CD14-positive monocyte (primary cell): ENCODE measurements at regions not wholly inside any gene's neighbourhood (a gene's known extent, or its start where the extent isn't known, plus 50 kb on each side); places are given as distances from the start of the nearest gene placed in this dataset.
"Not testable (repeated sequence)": the region's sequence is repeated elsewhere in the genome, so short reads cannot be mapped to it uniquely, and the experiment has no call there.

Experiments used
- DNase-seq, 3 donors: peaks; one replicate each; pipeline ENCODE4 v3.0.0-alpha.2; 2011 to 2022
- H2AFZ ChIP-seq: 2 replicates; pipeline ENCODE4 v1.6.0; 2012; ENCODE audit warnings: mild to moderate bottlenecking, low read depth, low read length, inconsistent platforms; ENCODE audit not compliant: insufficient read depth, poor library complexity, severe bottlenecking
- H3K27ac ChIP-seq, 2 donors: 1 replicate in 1 of 2; 2 replicates in 1 of 2; pipeline ENCODE4 v1.5.1; 2012 to 2013; ENCODE audit warnings: low read length in 2 of 2, control low read depth in 1 of 2, inconsistent platforms in 1 of 2, low read depth in 1 of 2, mild to moderate bottlenecking in 1 of 2
- H3K27me3 ChIP-seq, 2 donors: one replicate each; pipeline versions ENCODE4 v1.6.0 to v1.6.1; 2011 to 2013; ENCODE audit warnings: low read length in 2 of 2; ENCODE audit not compliant: control insufficient read depth in 2 of 2, insufficient read depth in 2 of 2
- H3K36me3 ChIP-seq, 2 donors: replicated peaks in 1 of 2; 1 replicate in 1 of 2; 2 replicates in 1 of 2; pipeline versions ENCODE4 v1.5.1 to v1.6.1; 2012 to 2013; ENCODE audit warnings: low read length in 2 of 2, control low read depth in 1 of 2, inconsistent platforms in 1 of 2, mild to moderate bottlenecking in 1 of 2; ENCODE audit not compliant: insufficient read depth in 2 of 2, control insufficient read depth in 1 of 2
- H3K4me1 ChIP-seq, 2 donors: 1 replicate in 1 of 2; 2 replicates in 1 of 2; pipeline versions ENCODE4 v1.5.1 to v1.6.1; 2012 to 2013; ENCODE audit warnings: low read length in 2 of 2, control low read depth in 1 of 2, inconsistent platforms in 1 of 2, mild to moderate bottlenecking in 1 of 2, moderate library complexity in 1 of 2; ENCODE audit not compliant: insufficient read depth in 2 of 2, control insufficient read depth in 1 of 2
- H3K4me2 ChIP-seq: replicated peaks from 2 replicates; pipeline ENCODE3; 2012; ENCODE audit warnings: low read length, moderate library complexity, mild to moderate bottlenecking; ENCODE audit not compliant: poor library complexity, severe bottlenecking; ENCODE audit errors: extremely low read depth
- H3K4me3 ChIP-seq, 3 experiments: fragments of 200-600 bp in 1 of 3; sonication (generic) in 1 of 3; replicated peaks in 1 of 3; 1 replicate in 2 of 3; 2 replicates in 1 of 3; pipeline ENCODE4 v1.5.1; 2011 to 2013; ENCODE audit warnings: low read length in 3 of 3, mild to moderate bottlenecking in 3 of 3, control low read depth in 2 of 3, low read depth in 2 of 3, inconsistent platforms in 1 of 3, moderate library complexity in 1 of 3
- H3K79me2 ChIP-seq: 2 replicates; pipeline ENCODE4 v1.6.0; 2012; ENCODE audit warnings: mild to moderate bottlenecking, control low read depth, inconsistent platforms, low read length, moderate library complexity; ENCODE audit not compliant: insufficient read depth
- H3K9ac ChIP-seq: 2 replicates; pipeline ENCODE4 v1.6.0; 2017; ENCODE audit warnings: low read length, mild to moderate bottlenecking; ENCODE audit not compliant: insufficient read depth, poor library complexity, severe bottlenecking
- H3K9me3 ChIP-seq, 2 donors: replicated peaks in 1 of 2; 1 replicate in 1 of 2; 2 replicates in 1 of 2; pipeline versions ENCODE4 v1.5.1 to v1.6.1; 2012 to 2013; ENCODE audit warnings: low read length in 2 of 2, control low read depth in 1 of 2; ENCODE audit not compliant: control insufficient read depth in 1 of 2, insufficient read depth in 1 of 2
- H4K20me1 ChIP-seq: 2 replicates; pipeline ENCODE4 v1.6.0; 2012; ENCODE audit warnings: mild to moderate bottlenecking, low read length, control low read depth, moderate library complexity; ENCODE audit not compliant: insufficient read depth
- H3K27ac Mint-ChIP-seq, 7 donors: one replicate each; pipeline ENCODE4 v1.8.0; 2020; ENCODE audit warnings: mild to moderate bottlenecking in 7 of 7, mixed read lengths in 7 of 7, moderate library complexity in 6 of 7, inconsistent platforms in 2 of 7
- H3K27me3 Mint-ChIP-seq, 3 donors: one replicate each; pipeline ENCODE4 v1.8.0; 2021 to 2022; ENCODE audit warnings: low read depth in 3 of 3, mild to moderate bottlenecking in 3 of 3, mixed read lengths in 3 of 3, moderate library complexity in 3 of 3, inconsistent platforms in 1 of 3
- H3K36me3 Mint-ChIP-seq, 2 donors: one replicate each; pipeline ENCODE4 v1.8.0; 2020; ENCODE audit warnings: mixed read lengths in 2 of 2, inconsistent platforms in 1 of 2, mild to moderate bottlenecking in 1 of 2
- H3K4me1 Mint-ChIP-seq: one replicate; pipeline ENCODE4 v1.8.0; 2020; ENCODE audit warnings: mild to moderate bottlenecking, mixed read lengths
- H3K4me3 Mint-ChIP-seq, 2 donors: one replicate each; pipeline ENCODE4 v1.8.0; 2020; ENCODE audit warnings: mild to moderate bottlenecking in 2 of 2, mixed read lengths in 2 of 2, moderate library complexity in 1 of 2
- H3K9me3 Mint-ChIP-seq, 7 donors: one replicate each; pipeline ENCODE4 v1.8.0; 2020 to 2022; ENCODE audit warnings: mixed read lengths in 7 of 7, mild to moderate bottlenecking in 6 of 7, moderate library complexity in 6 of 7, inconsistent platforms in 2 of 7
- CTCF ChIP-seq: fragments of 200-600 bp; IDR thresholded peaks from one replicate; pipeline ENCODE4 v1.8.0; 2022; ENCODE audit warnings: antibody characterized with exemption, mild to moderate bottlenecking
- WGBS: methylation state at CpG from one replicate; pipeline ENCODE4 v1.1.5; 2013; ENCODE audit warnings: missing lambda C conversion rate; ENCODE audit not compliant: insufficient coverage; 5-methylcytosine and 5-hydroxymethylcytosine counted together
- intact Hi-C, 2 donors: fragments of 100-400 bp; cut with micrococcal nuclease; formaldehyde crosslinking; loops; one replicate each; pipeline versions ENCODE4 v1.15.0 to v1.15.1; 2023

GRCh38 chr6:134746140-134746539 lies 203.8 kb downstream of the ALDH8A1 start:
- Mint-ChIP-seq H3K4me3 (no peak overlapping the region), H3K4me1 (peaks cover 2% of the 10 kb centered on the region), H3K27ac (no peak overlapping the region), H3K27me3 (peaks cover 2 to 12% (median 4%) of the 10 kb centered on the region in 3 donors), H3K9me3 (peaks cover 0 to 4% (median 0%) of the 10 kb centered on the region in 7 donors), H3K36me3 (no peaks in the 10 kb centered on the region)
- no peak for TF ChIP-seq CTCF
- H3K27me3 ChIP-seq: peaks cover 0 to 2% of the 10 kb centered on the region in 2 donors
- H2AFZ ChIP-seq: no peak overlapping the region
- intact Hi-C loops: no loop called here
- no peak overlapping the region for H3K9ac ChIP-seq
- H3K4me2 ChIP-seq: no peak overlapping the region
- H3K27ac ChIP-seq: no peak overlapping the region
- no peaks in the 10 kb centered on the region for H3K36me3 ChIP-seq
- no peaks in the 10 kb centered on the region for H3K9me3 ChIP-seq
- peaks cover 0 to under 1% of the 10 kb centered on the region in 2 donors for H3K4me1 ChIP-seq
- H4K20me1 ChIP-seq: no peaks in the 10 kb centered on the region
- no peak for DNase-seq
- no peaks in the 10 kb centered on the region for H3K79me2 ChIP-seq
- WGBS: no CpG with 5 or more reads among the region's 2 CpGs
- no peak overlapping the region for H3K4me3 ChIP-seq

GRCh38 chr6:134745192-134745591 lies 204.7 kb downstream of the ALDH8A1 start:
- H3K27ac Mint-ChIP-seq, H3K4me1 ChIP-seq, H3K4me3 ChIP-seq, H3K36me3 ChIP-seq, H3K9me3 Mint-ChIP-seq, intact Hi-C loops, H3K9ac ChIP-seq, H3K79me2 ChIP-seq, H3K4me2 ChIP-seq, DNase-seq, H3K9me3 ChIP-seq, H3K36me3 Mint-ChIP-seq, H2AFZ ChIP-seq, H3K27ac ChIP-seq, H3K27me3 ChIP-seq, H4K20me1 ChIP-seq: not testable (repeated sequence)
- peaks cover 10% of the 10 kb centered on the region for H3K4me1 Mint-ChIP-seq
- no CpG with 5 or more reads among the region's 8 CpGs for WGBS
- H3K27me3 Mint-ChIP-seq: peaks cover 2 to 12% (median 6%) of the 10 kb centered on the region in 3 donors
- H3K4me3 Mint-ChIP-seq: peak overlapping the region in 1 of 2 donors; percentile 26
